NT2/D1 (cell line): ENCODE measurements at regions not wholly inside any gene's neighbourhood (a gene's known extent, or its start where the extent isn't known, plus 50 kb on each side); places are given as distances from the start of the nearest gene placed in this dataset.

Experiments used
- YY1 ChIP-seq: IDR thresholded peaks from 2 replicates; pipeline ENCODE4 v1.6.1; 2011; ENCODE audit not compliant: insufficient read length, insufficient read depth
- ZNF274 ChIP-seq: IDR thresholded peaks from 2 replicates; pipeline ENCODE4 v1.6.1; 2011; ENCODE audit warnings: mild to moderate bottlenecking, low read depth, low read length

GRCh38 chr12:131330106-131330815, 376.6 kb downstream of the ADGRD1 start:
- no peak for TF ChIP-seq ZNF274
- TF ChIP-seq YY1, result no peak
